ENCODE measurements at regions not wholly inside any gene's neighbourhood (a gene's known extent, or its start where the extent isn't known, plus 50 kb on each side); places are given as distances from the start of the nearest gene placed in this dataset.

DNA sequence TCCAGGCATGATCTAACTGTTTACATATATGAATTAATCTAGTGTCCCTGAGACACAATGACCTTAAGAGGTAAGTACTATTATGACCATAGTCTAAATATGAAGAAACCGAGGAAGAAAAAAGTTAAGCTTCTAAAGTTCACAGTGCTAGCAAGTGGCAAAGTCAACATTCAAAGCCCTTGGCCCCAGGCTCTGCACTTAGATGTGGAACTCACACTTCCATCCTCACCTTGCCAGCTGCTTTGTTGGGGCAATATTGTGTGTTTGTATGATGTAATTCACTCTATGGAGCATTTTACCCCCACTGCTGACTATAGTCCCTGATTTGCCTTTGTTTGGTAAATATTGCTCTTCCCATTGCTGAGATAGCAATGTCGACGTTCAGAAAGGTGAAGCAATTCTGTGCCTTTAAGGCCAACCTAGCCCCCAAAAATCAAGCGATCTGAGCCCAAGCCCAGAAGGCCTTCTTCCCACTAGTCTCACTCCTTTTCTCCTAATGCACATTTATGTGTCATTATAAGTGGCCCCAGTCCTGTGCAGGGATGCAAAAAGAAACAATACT lies 487.6 kb upstream of the ZMIZ1 start:
- POLR2A ChIA-PET = no interaction called here
- CTCF ChIA-PET = no interaction called here
- no peak for DNase-seq (ENCODE audit: extremely low spot score)
- TF ChIP-seq, protein P1, sequence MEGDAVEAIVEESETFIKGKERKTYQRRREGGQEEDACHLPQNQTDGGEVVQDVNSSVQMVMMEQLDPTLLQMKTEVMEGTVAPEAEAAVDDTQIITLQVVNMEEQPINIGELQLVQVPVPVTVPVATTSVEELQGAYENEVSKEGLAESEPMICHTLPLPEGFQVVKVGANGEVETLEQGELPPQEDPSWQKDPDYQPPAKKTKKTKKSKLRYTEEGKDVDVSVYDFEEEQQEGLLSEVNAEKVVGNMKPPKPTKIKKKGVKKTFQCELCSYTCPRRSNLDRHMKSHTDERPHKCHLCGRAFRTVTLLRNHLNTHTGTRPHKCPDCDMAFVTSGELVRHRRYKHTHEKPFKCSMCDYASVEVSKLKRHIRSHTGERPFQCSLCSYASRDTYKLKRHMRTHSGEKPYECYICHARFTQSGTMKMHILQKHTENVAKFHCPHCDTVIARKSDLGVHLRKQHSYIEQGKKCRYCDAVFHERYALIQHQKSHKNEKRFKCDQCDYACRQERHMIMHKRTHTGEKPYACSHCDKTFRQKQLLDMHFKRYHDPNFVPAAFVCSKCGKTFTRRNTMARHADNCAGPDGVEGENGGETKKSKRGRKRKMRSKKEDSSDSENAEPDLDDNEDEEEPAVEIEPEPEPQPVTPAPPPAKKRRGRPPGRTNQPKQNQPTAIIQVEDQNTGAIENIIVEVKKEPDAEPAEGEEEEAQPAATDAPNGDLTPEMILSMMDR (IDR thresholded peaks at IDR 0.05; ENCODE audit: control extremely low read depth, extremely low read depth, low read depth, missing control alignments) = no peak

DNA sequence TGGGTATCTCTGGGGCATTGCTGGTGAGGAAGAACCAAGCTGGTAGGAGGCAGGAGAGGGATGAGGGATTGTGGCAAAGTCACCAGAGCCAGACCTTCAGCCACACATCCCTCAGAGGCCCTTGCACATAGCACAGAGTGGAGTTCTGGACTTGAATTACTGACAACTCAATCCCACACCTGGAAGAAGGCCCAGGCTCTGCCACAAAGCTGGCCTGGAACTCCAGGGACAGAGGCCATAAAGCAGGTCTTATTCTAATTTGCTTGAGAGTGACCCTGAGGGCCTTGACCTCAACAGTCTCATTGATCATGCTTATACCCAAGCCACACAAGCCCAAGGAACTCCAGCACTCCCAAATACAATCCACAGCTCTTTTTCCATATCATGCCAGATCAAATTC lies 486.2 kb upstream of the ZMIZ1 start:
- DNase-seq (ENCODE audit: extremely low spot score) = no peak
- TF ChIP-seq, protein P1 (IDR thresholded peaks at IDR 0.05; ENCODE audit: control extremely low read depth, extremely low read depth, low read depth, missing control alignments) = no peak
- ChIA-PET POLR2A (no interaction called here), CTCF (interaction anchor here (2.5 kb wide), 1 partner anchor 14 kb away, joined by 7 read pairs; no protein-coding TSS in a partner anchor)

- TF ChIP-seq, protein P1 (IDR thresholded peaks at IDR 0.05; ENCODE audit: control extremely low read depth, extremely low read depth, low read depth, missing control alignments) = no peak
Observed at GRCh38 chr10:78584266-78584665, 484.5 kb upstream of the ZMIZ1 start.

GRCh38 chr10:78584681-78585080 lies 484.1 kb upstream of the ZMIZ1 start:
- ChIA-PET CTCF (interaction anchor here (2.5 kb wide), 1 partner anchor 16 kb away, joined by 7 read pairs; no protein-coding TSS in a partner anchor), POLR2A (no interaction called here)
- TF ChIP-seq, protein P1 (IDR thresholded peaks at IDR 0.05; ENCODE audit: control extremely low read depth, extremely low read depth, low read depth, missing control alignments) = no peak
- DNase-seq (ENCODE audit: extremely low spot score) = no peak

More at GRCh38 chr10:78584266-78584665, 484.5 kb upstream of the ZMIZ1 start:
- no peak for DNase-seq (ENCODE audit: extremely low spot score)
- CTCF ChIA-PET = interaction anchor here (1.5 to 2.5 kb wide), 2 partner anchors 16 to 68 kb away, joined by 3 to 7 read pairs; no protein-coding TSS in a partner anchor
- POLR2A ChIA-PET = no interaction called here

DNA sequence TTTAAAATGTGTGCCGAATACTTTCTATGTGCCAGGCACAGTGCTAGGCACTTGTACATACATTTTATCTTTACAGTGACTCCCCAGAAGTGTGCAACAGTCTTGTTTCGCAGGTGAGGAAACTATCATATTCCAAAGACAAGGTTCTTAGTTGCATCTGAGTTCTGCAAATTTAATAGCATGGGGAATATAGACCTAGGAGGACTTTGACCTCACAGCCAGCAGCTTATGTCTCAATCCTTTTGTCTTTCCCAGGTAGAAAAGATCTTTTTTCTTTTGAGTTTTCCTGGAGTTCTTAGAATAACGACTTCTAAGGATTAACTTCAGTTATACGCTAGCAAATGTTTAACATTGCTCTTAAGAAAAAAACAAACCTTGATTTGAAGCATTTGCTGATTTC lies 482.8 kb upstream of the ZMIZ1 start:
- POLR2A ChIA-PET = no interaction called here
- DNase-seq (ENCODE audit: extremely low spot score) = no peak
- TF ChIP-seq, protein P1 (IDR thresholded peaks at IDR 0.05; ENCODE audit: control extremely low read depth, extremely low read depth, low read depth, missing control alignments) = no peak
- CTCF ChIA-PET = no interaction called here

GRCh38 chr10:78588194-78588811 lies 480.5 kb upstream of the ZMIZ1 start:
- no peak for DNase-seq (ENCODE audit: extremely low spot score)
- CTCF ChIA-PET = no interaction called here

More at GRCh38 chr10:78588194-78588811, 480.5 kb upstream of the ZMIZ1 start:
- TF ChIP-seq, protein P1 (IDR thresholded peaks at IDR 0.05; ENCODE audit: control extremely low read depth, extremely low read depth, low read depth, missing control alignments) = no peak
- POLR2A ChIA-PET = no interaction called here

All from GM10248 (cell line).